H9 (cell line): ENCODE measurements at regions not wholly inside any gene's neighbourhood (a gene's known extent, or its start where the extent isn't known, plus 50 kb on each side); places are given as distances from the start of the nearest gene placed in this dataset.

ENCODE experiments used
- DNase-seq: peaks from one replicate; pipeline ENCODE4 v3.0.0-alpha.2; 2017
- H2AFZ ChIP-seq: one replicate; pipeline ENCODE4 v1.6.1; 2013; ENCODE audit warnings: mild to moderate bottlenecking, low read length, control low read depth, moderate library complexity
- H2AK5ac ChIP-seq: 2 replicates; pipeline ENCODE4 v1.6.1; 2013; ENCODE audit warnings: low read length, control low read depth, mixed read lengths; ENCODE audit not compliant: insufficient read length
- H2BK120ac ChIP-seq: one replicate; pipeline ENCODE4 v1.6.1; 2013; ENCODE audit warnings: low read depth, mild to moderate bottlenecking, low read length, control low read depth, inconsistent platforms; ENCODE audit not compliant: poor library complexity, severe bottlenecking
- H2BK12ac ChIP-seq: 2 replicates; pipeline ENCODE4 v1.6.1; 2013; ENCODE audit warnings: low read length, control low read depth, mixed read lengths, low read depth; ENCODE audit not compliant: insufficient read length
- H2BK15ac ChIP-seq: 2 replicates; pipeline ENCODE4 v1.6.1; 2013; ENCODE audit warnings: low read depth, low read length, control low read depth
- H2BK20ac ChIP-seq: one replicate; pipeline ENCODE4 v1.6.1; 2013; ENCODE audit warnings: low read depth, mild to moderate bottlenecking, low read length, control low read depth, inconsistent platforms; ENCODE audit not compliant: poor library complexity, severe bottlenecking
- H2BK5ac ChIP-seq: 2 replicates; pipeline ENCODE4 v1.6.1; 2013; ENCODE audit warnings: low read length, control low read depth, mixed read lengths; ENCODE audit not compliant: insufficient read length
- H3K14ac ChIP-seq: 2 replicates; pipeline ENCODE4 v1.6.1; 2013; ENCODE audit warnings: low read length, control low read depth; ENCODE audit not compliant: insufficient read depth
- H3K18ac ChIP-seq: 2 replicates; pipeline ENCODE4 v1.6.1; 2013; ENCODE audit warnings: low read depth, mild to moderate bottlenecking, mixed read lengths, low read length, control low read depth; ENCODE audit not compliant: insufficient read length
- H3K23ac ChIP-seq: 2 replicates; pipeline ENCODE4 v1.6.1; 2013; ENCODE audit warnings: low read length, control low read depth, mixed read lengths, low read depth; ENCODE audit not compliant: insufficient read length
- H3K23me2 ChIP-seq: 2 replicates; pipeline ENCODE4 v1.6.1; 2013; ENCODE audit warnings: low read depth, mild to moderate bottlenecking, mixed read lengths, low read length, control low read depth; ENCODE audit not compliant: insufficient read length, poor library complexity, severe bottlenecking
- H3K27ac ChIP-seq: 2 replicates; pipeline ENCODE4 v1.5.1; 2013; ENCODE audit warnings: low read length, control low read depth, mixed read lengths, low read depth; ENCODE audit not compliant: insufficient read length
- H3K27me3 ChIP-seq: 2 replicates; pipeline ENCODE4 v1.6.1; 2013; ENCODE audit warnings: low read length, control low read depth, inconsistent platforms; ENCODE audit not compliant: insufficient read depth
- H3K4ac ChIP-seq: 2 replicates; pipeline ENCODE4 v1.6.1; 2013; ENCODE audit warnings: low read depth, mild to moderate bottlenecking, control low read depth, inconsistent platforms, low read length, moderate library complexity
- H3K4me1 ChIP-seq: 2 replicates; pipeline ENCODE4 v1.6.1; 2013; ENCODE audit warnings: low read length, control low read depth, inconsistent platforms; ENCODE audit not compliant: insufficient read depth
- H3K4me2 ChIP-seq: 2 replicates; pipeline ENCODE4 v1.6.1; 2013; ENCODE audit warnings: low read length, control low read depth, mixed read lengths; ENCODE audit not compliant: insufficient read length, insufficient read depth
- H3K56ac ChIP-seq: 2 replicates; pipeline ENCODE4 v1.6.1; 2013; ENCODE audit warnings: low read depth, mild to moderate bottlenecking, mixed read lengths, low read length, control low read depth; ENCODE audit not compliant: insufficient read length
- H3K79me1 ChIP-seq: 2 replicates; pipeline ENCODE4 v1.6.1; 2013; ENCODE audit warnings: low read depth, mild to moderate bottlenecking, moderate library complexity, low read length, control low read depth, inconsistent platforms; ENCODE audit not compliant: insufficient read depth, poor library complexity, severe bottlenecking
- H3K79me2 ChIP-seq: 2 replicates; pipeline ENCODE4 v1.6.1; 2013; ENCODE audit warnings: low read length, control low read depth, inconsistent platforms; ENCODE audit not compliant: insufficient read depth
- H3K9ac ChIP-seq: 2 replicates; pipeline ENCODE4 v1.6.1; 2013; ENCODE audit warnings: low read length, control low read depth, mixed read lengths; ENCODE audit not compliant: insufficient read length; ENCODE audit errors: extremely low read depth
- H3K9me3 ChIP-seq: one replicate; pipeline ENCODE4 v1.6.1; 2013; ENCODE audit warnings: low read depth, low read length, inconsistent platforms; ENCODE audit not compliant: control insufficient read depth
- H3T11ph ChIP-seq: one replicate; pipeline ENCODE4 v1.6.1; 2013; ENCODE audit warnings: mild to moderate bottlenecking, low read length, control low read depth, inconsistent platforms
- H4K20me1 ChIP-seq: one replicate; pipeline ENCODE4 v1.6.1; 2013; ENCODE audit not compliant: control insufficient read depth, insufficient read length, insufficient read depth
- H4K5ac ChIP-seq: 2 replicates; pipeline ENCODE4 v1.6.1; 2013; ENCODE audit warnings: low read depth, mild to moderate bottlenecking, mixed read lengths, low read length, control low read depth; ENCODE audit not compliant: insufficient read length
- H4K8ac ChIP-seq: replicated peaks from 2 replicates; pipeline ENCODE4 v1.6.1; 2013; ENCODE audit warnings: low read length, control low read depth, mixed read lengths, low read depth; ENCODE audit not compliant: insufficient read length
- H4K91ac ChIP-seq: 2 replicates; pipeline ENCODE4 v1.6.1; 2013; ENCODE audit warnings: low read depth, mild to moderate bottlenecking, moderate library complexity, mixed read lengths, low read length, control low read depth; ENCODE audit not compliant: insufficient read length
- H3K27ac Mint-ChIP-seq, 3 experiments: 2 replicates in 2 of 3; 3 replicates in 1 of 3; pipeline ENCODE4 v1.8.0; 2020 to 2021; ENCODE audit warnings: mixed read lengths in 3 of 3, mild to moderate bottlenecking in 1 of 3, moderate library complexity in 1 of 3
- H3K27me3 Mint-ChIP-seq: 2 replicates; pipeline ENCODE4 v1.8.0; 2021; ENCODE audit warnings: low read depth, mild to moderate bottlenecking, moderate library complexity, mixed read lengths
- H3K36me3 Mint-ChIP-seq, 3 experiments: 2 replicates in 2 of 3; 3 replicates in 1 of 3; pipeline ENCODE4 v1.8.0; 2020 to 2021; ENCODE audit warnings: low read depth in 3 of 3, mixed read lengths in 3 of 3; ENCODE audit not compliant: insufficient read depth in 1 of 3
- H3K4me1 Mint-ChIP-seq, 2 experiments: 2 replicates each; pipeline ENCODE4 v1.8.0; 2020; ENCODE audit warnings: mixed read lengths in 2 of 2
- H3K4me3 Mint-ChIP-seq, 2 experiments: 2 replicates in 1 of 2; 3 replicates in 1 of 2; pipeline ENCODE4 v1.8.0; 2020 to 2021; ENCODE audit warnings: mild to moderate bottlenecking in 2 of 2, mixed read lengths in 2 of 2, moderate library complexity in 1 of 2
- H3K9me3 Mint-ChIP-seq, 2 experiments: 2 replicates in 1 of 2; 3 replicates in 1 of 2; pipeline ENCODE4 v1.8.0; 2020; ENCODE audit warnings: mild to moderate bottlenecking in 2 of 2, mixed read lengths in 2 of 2, moderate library complexity in 1 of 2
- CTCF ChIP-seq: fragments of 200-600 bp; sonication (generic); conservative IDR thresholded peaks from 3 replicates; pipeline ENCODE4 v1.8.0; 2021; ENCODE audit warnings: antibody characterized with exemption, mild to moderate bottlenecking
- WGBS: extraction: QIAGEN DNeasy Blood & Tissue Kit; methylation state at CpG from one replicate; pipeline ENCODE4 v1.1.7; 2013; ENCODE audit warnings: missing lambda C conversion rate, low lambda C conversion rate, mixed read lengths; ENCODE audit not compliant: insufficient read length; ENCODE audit errors: extremely low coverage; 5-methylcytosine and 5-hydroxymethylcytosine counted together

DNA sequence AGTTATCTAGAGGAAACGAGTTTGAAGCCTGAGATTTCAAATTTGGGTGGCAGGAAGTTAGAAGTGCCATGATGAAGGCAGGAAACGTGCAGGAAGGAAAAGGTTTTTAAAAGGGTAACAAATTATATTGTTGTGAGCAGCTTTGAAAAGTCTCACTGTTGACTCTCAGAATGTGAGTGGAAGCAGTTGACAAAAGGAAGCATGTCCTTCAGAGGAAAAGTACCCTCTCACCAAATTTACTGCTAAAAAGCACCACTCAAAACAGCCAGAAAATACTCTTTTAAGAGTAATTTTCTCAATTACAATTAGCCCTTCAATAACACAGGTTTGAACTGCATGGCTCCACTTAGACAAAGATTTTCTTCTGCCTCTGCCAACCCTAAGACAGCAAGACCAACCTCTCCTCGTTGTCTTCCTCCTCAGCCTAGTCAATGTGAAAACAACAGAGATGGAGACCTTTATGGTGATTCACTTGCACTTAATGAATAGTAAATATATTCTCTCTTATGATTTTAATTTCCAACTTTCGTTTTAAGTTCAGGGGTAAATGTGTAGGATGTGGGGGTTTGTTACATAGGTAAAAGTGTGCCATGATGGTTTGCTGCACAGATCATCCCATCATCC lies 117.1 kb upstream of the LIPC start:
- H3K18ac ChIP-seq, result no peak overlapping the region
- no peak overlapping the region for H3K4me2 ChIP-seq
- H3K27me3 Mint-ChIP-seq, result no peaks in the 10 kb centered on the region; the same call in 1 of the 2 replicates
- no peak overlapping the region for H2BK120ac ChIP-seq
- H4K20me1 ChIP-seq, result no peaks in the 10 kb centered on the region
- H4K91ac ChIP-seq, result no peak overlapping the region
- H2BK5ac ChIP-seq, result no peak overlapping the region
- H2AFZ ChIP-seq, result peak overlapping the region; percentile 22
- DNase-seq, result no peak
- H3K56ac ChIP-seq, result no peak overlapping the region
- no peaks in the 10 kb centered on the region for H3K79me1 ChIP-seq
- H2AK5ac ChIP-seq, result no peak overlapping the region
- no peak overlapping the region for H2BK15ac ChIP-seq
- no peak overlapping the region for H2BK12ac ChIP-seq
- TF ChIP-seq CTCF, result no peak
- H3T11ph ChIP-seq, result no peak overlapping the region
- no peaks in the 10 kb centered on the region for H3K79me2 ChIP-seq
- H3K36me3 Mint-ChIP-seq, result no peaks in the 10 kb centered on the region; a peak in 1 of 7 replicates
- no peak overlapping the region for H2BK20ac ChIP-seq
- H3K4me3 Mint-ChIP-seq, result no peak overlapping the region
- no peak overlapping the region for H3K27ac Mint-ChIP-seq
- no peak overlapping the region for H3K4ac ChIP-seq
- no peak overlapping the region for H3K14ac ChIP-seq
- no peak overlapping the region for H4K5ac ChIP-seq
- H3K23me2 ChIP-seq, result no peaks in the 10 kb centered on the region
- no peaks in the 10 kb centered on the region for H3K27me3 ChIP-seq
- H3K23ac ChIP-seq, result no peak overlapping the region
- peaks cover 0 to 5% of the 10 kb centered on the region in 2 experiments; a peak in 1 of 4 replicates for H3K4me1 Mint-ChIP-seq
- no CpG with 5 or more reads among the region's 4 CpGs for WGBS
- H3K9me3 Mint-ChIP-seq, result no peaks in the 10 kb centered on the region
- no peak overlapping the region for H3K27ac ChIP-seq
- no peak overlapping the region for H3K9ac ChIP-seq
- no peak overlapping the region for H4K8ac ChIP-seq
- no peaks in the 10 kb centered on the region for H3K4me1 ChIP-seq
- no peaks in the 10 kb centered on the region for H3K9me3 ChIP-seq
